ENCODE measurements at regions not wholly inside any gene's neighbourhood (a gene's known extent, or its start where the extent isn't known, plus 50 kb on each side); places are given as distances from the start of the nearest gene placed in this dataset.

DNA sequence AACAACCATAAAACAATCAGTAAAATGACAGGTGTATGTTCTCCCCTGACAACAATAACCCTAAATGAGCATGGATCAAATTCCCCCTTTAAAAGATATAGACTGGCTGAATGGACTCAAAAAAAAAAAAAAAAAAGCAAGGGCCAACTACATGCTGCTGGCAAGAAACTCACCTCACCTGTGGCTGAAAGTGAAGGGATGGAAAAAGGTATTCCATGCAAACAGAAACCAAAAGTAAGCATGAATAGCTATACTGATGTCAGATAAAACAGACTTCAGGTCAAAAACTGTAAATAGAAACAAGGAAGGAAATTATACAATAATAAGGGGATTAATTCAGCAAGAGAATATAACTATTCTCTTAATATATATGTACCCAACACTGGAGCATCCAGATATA is 54.2 kb upstream of the SSBP2 start (continued):
- no peak for TF ChIP-seq ZNF562 (CRISPR knock-in tag; IDR thresholded peaks at IDR 0.05; ENCODE audit: borderline replicate concordance)
- no peak for TF ChIP-seq ZNF503 (CRISPR knock-in tag; IDR thresholded peaks at IDR 0.05)
- TF ChIP-seq ZNF20 (CRISPR knock-in tag; IDR thresholded peaks at IDR 0.05), result no peak

GRCh38 chr5:81803812-81804211 is 52.9 kb upstream of the SSBP2 start:
- ChIA-PET POLR2A (no interaction called here), CTCF (ENCODE audit: low intra/inter-chr PET ratio, low total read pairs) (no interaction called here)
- FAIRE-seq (no peak), DNase-seq (ENCODE audit: low spot score) (no peak), ATAC-seq (no peak)
- BruUV-seq (replicated peaks), result no TSS peak
- in situ Hi-C loops (cut with HindIII; ENCODE audit: extremely low pct_ligation_motif_present, low pct_unique_long_range_greater_than_20kb) (no loop called here), intact Hi-C loops (cut with micrococcal nuclease; ENCODE audit: unreplicated experiment) (no loop called here)
- Histone ChIP-seq H3K4me1 (ENCODE audit: insufficient read depth, low read length) (no peaks in the 10 kb centered on the region), H3K27me3 (ENCODE audit: control insufficient read depth in 1 of 2, insufficient read depth in 2 of 2, low read length in 2 of 2) (no peaks in the 10 kb centered on the region; a peak in 1 of 5 replicates), H3K4me2 (ENCODE audit: low read depth, low read length) (no peak overlapping the region), H3K4me3 (replicated peaks in 1 of 3; ENCODE audit: insufficient read depth in 1 of 3, low read depth in 2 of 3, low read length in 3 of 3) (no peak overlapping the region), H2AFZ (ENCODE audit: low read length) (no peak overlapping the region), H3K27ac (ENCODE audit: extremely low read length, insufficient read depth, low read length) (no peak overlapping the region), H3K9me3 (ENCODE audit: low read length) (no peaks in the 10 kb centered on the region), H3K9ac (ENCODE audit: insufficient read depth, low read depth, low read length) (no peak overlapping the region), H4K20me1 (ENCODE audit: insufficient read depth, low read length) (no peaks in the 10 kb centered on the region), H3K79me2 (ENCODE audit: insufficient read depth, low read length) (no peaks in the 10 kb centered on the region), H3K36me3 (replicated peaks in 1 of 2; ENCODE audit: control insufficient read depth in 1 of 2, insufficient read depth in 2 of 2, low read length in 2 of 2) (no peaks in the 10 kb centered on the region)
- TF ChIP-seq, protein P1, sequence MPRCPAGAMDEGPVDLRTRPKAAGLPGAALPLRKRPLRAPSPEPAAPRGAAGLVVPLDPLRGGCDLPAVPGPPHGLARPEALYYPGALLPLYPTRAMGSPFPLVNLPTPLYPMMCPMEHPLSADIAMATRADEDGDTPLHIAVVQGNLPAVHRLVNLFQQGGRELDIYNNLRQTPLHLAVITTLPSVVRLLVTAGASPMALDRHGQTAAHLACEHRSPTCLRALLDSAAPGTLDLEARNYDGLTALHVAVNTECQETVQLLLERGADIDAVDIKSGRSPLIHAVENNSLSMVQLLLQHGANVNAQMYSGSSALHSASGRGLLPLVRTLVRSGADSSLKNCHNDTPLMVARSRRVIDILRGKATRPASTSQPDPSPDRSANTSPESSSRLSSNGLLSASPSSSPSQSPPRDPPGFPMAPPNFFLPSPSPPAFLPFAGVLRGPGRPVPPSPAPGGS (CRISPR knock-in tag; IDR thresholded peaks at IDR 0.05), result no peak
- TF ChIP-seq PHF21A (CRISPR knock-in tag; IDR thresholded peaks at IDR 0.05), result no peak
- no peak for TF ChIP-seq PITX1 (CRISPR knock-in tag; IDR thresholded peaks at IDR 0.05)
- TF ChIP-seq ZFY (CRISPR knock-in tag; IDR thresholded peaks at IDR 0.05), result no peak
- no peak for TF ChIP-seq ZNF280B (CRISPR knock-in tag; IDR thresholded peaks at IDR 0.05; ENCODE audit: borderline replicate concordance)
- no peak for TF ChIP-seq ZNF839 (CRISPR knock-in tag; IDR thresholded peaks at IDR 0.05; ENCODE audit: borderline replicate concordance)
- no peak for TF ChIP-seq GATA4 (IDR thresholded peaks at IDR 0.05; ENCODE audit: borderline replicate concordance, low read depth)
- no peak for TF ChIP-seq ZNF607 (CRISPR knock-in tag; IDR thresholded peaks at IDR 0.05; ENCODE audit: borderline replicate concordance)
- no peak for TF ChIP-seq ZNF260 (CRISPR knock-in tag; IDR thresholded peaks at IDR 0.05; ENCODE audit: borderline replicate concordance, low read depth)
- no peak for TF ChIP-seq ELF4 (CRISPR knock-in tag; IDR thresholded peaks at IDR 0.05; ENCODE audit: borderline replicate concordance)
- 10% methylated on average over 3 of the region's 3 CpGs for WGBS (ENCODE audit: low lambda C conversion rate)

Data from HepG2 (cell line).